Activated CD4-positive, CD25-positive, alpha-beta regulatory T cell treated with anti-CD3 and anti-CD28 coated beads, Interleukin-2, amount 50 U/mL, for 24 hours (primary cell): ENCODE measurements at regions not wholly inside any gene's neighbourhood (a gene's known extent, or its start where the extent isn't known, plus 50 kb on each side); places are given as distances from the start of the nearest gene placed in this dataset.

ENCODE experiments used
- ATAC-seq, 2 donors: fragments of 150-1000 bp; cut with Tn5 transposase; one replicate each; pipeline ENCODE4 v1.10.0; 2021; ENCODE audit warnings: mild to moderate bottlenecking in 1 of 2, moderate library complexity in 1 of 2

DNA sequence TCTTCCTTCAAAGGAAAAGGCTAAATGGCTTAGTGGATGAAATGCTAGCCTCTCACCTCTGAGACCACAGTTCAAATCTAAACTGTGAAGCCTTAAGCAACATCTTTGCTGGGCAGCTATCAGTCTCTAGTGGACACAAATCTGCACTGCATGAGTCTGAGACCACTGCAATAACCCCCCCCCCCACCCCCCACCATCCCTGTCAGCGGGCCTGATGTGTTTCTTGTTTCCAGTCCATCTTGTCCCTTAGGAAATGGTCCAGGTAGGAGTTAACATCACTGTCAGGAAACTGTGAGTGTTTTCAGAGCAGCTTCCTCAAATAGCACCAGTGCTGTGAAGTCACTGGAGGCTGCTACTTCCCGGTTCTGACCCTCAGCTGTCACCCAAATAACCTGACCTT, 140.6 kb upstream of the TMCO5A start:
- no peak for ATAC-seq

DNA sequence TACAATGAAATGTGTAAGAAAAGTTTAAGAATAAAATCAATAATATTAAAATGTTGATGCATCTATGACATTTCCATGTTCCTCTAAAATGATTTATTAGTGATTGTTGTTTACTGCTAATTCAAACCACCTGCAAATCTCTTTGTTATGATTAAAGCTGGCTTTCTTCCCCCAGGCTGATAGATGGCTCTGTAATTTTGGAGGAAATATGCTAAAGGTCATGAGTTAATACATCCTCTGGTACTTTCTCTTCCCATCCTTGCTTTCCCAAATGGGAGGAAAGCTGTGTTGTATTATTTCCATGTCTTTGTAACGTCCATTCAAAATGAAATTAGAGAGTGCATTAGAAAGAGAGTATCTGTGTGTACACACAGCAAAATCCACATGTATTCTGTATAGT, 139.5 kb upstream of the TMCO5A start:
- ATAC-seq = no peak

- ATAC-seq = no peak
Measured at GRCh38 chr15:37801529-37801928, 132.9 kb upstream of the TMCO5A start.

GRCh38 chr15:37806808-37807207, 127.6 kb upstream of the TMCO5A start:
- no peak for ATAC-seq

- no peak for ATAC-seq
Measured at GRCh38 chr15:37810381-37810780, 124.1 kb upstream of the TMCO5A start.

- ATAC-seq = no peak
Measured at GRCh38 chr15:37813306-37813705, 121.1 kb upstream of the TMCO5A start.

DNA sequence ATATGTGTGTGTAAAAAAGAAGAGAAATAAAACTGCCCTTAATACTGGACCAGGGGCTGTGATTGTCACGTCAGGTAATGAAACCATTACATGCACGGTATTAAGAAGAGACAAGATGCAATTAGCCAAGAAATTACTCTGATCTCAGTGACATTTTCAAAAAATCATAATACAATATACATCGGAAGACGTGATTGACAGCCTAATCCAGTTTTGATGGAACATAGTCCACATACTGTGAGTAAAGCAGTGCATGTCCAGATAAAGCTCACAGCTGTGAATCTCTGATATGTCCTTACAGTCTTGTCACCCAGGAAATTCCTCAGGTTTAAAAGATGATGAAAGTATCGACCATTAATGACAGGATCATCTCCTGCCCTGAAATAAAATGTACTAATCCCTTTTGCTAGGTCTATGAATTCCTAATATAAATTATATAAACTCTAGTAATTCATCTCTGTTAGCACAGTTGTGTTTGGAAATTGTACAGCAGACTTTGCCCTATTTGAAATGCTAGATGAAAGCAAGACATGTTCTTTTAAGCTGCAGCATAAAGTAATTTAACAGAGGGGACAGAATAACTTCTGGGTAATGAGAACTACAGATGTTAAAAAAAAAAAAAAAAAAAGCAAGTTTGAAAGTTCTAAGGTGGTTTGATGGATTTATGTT, 119.5 kb upstream of the TMCO5A start:
- no peak for ATAC-seq

GRCh38 chr15:37818152-37818677, 116.2 kb upstream of the TMCO5A start:
- ATAC-seq = no peak

DNA sequence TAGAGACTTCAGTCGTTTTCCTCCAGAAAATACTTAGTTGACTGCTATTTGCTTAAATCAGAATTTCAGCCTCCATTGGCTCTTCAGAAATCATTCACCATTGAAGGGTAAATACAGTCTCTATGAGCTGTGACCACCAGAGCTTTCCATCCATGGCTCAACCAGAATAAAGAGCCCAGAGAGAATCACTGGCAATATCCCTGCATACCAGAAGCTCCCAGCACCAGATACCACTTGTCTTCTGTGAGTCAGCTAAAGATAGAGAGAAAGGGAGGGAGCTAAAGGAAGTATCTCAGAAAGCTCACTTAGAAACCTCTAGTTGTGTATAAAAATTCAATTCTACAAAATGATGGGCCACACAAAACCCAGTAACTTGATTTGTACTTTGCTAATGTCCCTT, 115.2 kb upstream of the TMCO5A start:
- no peak for ATAC-seq

DNA sequence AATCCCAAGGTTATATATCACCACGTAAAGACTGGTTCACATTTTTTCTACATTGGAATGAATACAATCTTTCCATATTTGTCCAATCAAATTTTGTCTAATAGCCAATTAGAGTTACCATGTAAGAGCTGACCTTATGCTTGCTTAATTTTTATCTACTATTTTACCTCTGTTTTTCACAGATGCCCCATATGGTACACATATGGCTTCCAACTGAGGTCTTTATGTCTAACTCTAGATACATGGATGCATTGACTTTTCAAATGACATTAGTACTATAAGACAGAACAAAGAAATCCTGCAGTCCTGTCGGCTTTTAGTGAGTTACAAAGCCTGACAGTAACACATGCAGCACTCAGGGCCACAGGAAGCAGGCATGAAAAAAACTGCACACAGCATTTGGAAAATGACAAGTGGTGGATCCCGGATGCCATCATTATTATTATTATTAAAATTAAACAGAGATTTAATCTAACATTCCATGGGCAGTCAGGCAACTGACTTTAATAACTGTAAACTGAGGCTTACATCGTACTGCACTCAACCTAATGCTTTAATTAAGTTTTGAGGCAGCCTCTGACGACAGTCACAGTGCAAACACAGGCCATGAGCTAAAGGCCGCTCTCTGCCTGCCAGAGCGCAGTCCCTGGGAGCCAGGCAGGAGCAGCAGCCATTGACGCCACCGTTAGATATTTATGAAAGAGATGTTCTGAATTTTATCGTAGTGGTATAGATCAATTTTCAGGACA, 113.9 kb upstream of the TMCO5A start:
- ATAC-seq = no peak

DNA sequence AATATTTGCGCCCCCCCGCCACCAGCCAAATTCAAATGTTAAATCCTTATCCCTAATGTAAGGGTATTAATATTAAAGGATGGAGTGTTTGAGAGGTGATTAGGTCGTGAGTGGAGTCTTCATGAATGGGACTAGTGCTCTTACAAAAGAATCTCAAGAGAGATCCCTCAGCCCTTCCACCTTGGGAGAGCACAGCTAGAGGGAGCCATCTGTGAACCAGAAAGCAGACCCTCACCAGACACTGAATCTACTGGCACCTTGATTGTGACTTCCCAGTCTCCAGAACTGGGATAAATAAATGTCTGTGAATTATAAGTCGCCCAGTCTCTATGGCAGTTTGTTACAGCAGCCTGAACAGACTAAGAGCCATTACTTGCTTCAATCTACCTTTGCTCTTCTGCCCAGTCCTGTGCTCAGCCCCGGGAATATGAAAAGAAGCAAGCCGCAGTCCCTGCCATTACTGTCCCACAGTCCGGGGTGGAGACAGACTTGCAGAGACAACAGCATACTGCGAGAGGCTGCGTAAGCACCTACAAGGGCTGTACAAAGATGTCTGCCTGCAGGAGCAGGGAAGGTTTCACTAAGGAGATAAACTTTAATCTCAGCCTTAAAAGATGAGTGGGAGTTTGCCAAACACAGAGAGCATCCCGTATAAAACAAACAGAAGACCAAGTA, 110.7 kb upstream of the TMCO5A start:
- no peak for ATAC-seq

DNA sequence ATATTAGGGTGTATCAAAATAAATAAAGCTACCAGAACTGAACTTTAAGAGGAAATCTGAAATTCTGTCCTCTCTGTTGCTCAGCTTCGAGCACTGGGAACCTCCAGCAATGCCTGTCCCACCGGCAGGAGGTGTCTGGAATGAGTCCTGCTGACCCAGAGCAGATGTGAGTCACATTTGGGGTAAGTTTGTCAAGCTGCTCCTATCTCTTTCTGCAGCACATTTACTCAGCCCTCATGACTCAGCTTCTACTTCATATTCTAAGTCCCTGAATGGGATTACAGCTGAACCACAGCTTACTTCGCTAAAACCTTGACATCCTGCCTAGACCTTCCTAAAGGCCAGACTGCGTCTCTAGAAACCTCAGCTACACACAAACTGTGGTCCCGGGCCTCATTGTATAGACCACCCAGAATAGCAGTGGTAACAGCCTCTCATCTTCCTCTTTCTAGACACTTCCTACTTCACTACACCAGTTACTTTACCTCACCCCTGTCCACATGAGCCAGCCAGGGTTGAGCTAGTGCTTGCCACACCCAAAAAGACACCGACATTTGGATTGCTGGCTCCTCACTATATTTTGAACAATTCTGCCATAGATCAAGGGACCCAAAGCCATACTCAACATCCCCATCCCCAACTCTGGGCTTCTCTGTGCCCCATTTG, 109.6 kb upstream of the TMCO5A start:
- no peak for ATAC-seq

DNA sequence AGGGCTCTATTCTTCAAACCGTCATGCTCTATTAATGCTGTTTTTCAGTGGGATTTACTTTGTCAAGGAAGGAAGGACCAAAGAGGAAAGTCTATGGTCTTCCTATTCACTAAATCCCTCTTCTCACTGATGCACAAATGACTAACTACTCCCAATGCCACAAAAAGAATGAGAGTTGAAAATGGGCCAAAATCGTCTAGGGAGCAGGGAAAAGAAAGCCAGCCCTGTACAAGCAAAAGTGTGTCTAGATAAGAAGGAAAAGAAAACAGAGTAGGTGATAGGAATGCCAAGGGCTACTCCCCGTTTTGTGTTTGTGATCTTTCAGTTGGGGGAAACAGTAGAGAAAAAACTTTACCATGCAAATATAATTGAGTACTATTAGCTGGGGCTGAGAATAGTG, 97.2 kb upstream of the TMCO5A start:
- no peak for ATAC-seq

DNA sequence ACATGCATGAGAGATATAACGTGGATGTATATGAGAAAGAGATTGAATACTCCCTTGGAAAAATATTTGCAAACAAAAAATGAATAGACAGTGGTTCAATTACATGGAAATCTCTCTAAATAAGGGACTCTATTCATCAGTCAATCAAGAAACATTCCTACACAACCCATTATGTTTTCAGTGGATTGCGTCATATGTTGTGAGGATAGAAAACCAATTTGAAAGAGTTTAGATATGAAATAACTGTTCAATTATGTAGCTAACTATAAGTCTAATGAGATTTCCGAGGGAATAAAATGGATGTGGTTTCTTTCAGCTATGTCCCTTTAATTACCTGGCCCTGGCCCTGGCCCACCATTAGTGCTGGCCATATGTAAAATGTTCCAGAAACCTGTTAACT, 86.7 kb upstream of the TMCO5A start:
- ATAC-seq = no peak

DNA sequence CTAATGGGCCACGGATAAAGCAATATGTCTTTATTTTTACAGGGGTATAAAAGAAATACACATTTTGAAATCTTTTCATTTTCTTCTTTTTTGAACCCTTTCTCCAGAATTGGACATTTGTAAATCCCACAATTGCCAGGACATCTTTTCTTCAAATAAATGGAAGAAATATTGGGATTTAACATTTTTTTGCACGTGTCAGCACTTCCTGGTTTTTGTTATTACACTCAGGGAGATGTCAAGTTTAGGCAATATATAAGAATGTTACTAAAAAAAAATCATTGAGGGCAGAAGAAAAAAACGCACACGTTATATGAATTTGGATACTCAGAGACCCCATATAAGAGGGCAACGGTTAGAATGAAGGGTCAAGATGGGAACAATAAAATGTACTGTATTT, 78.3 kb upstream of the TMCO5A start:
- ATAC-seq = no peak

DNA sequence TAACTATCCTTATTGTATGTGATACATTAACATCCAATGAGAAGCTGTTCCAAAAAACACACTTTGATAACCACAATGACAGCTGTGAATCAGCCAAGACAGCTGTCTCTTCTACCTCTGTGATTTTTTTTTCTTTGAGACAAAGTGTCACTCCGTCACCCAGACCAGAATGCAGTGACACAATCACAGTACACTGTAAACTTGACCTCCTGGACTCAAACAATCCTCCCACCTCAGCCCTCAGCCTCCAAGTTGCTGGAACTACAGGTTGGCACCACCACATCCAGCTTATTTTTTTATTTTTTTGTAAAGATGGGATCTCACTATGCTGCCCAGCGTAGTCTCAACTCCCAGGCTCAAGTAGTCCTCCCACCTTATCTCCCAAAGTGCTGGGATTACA, 73.5 kb upstream of the TMCO5A start:
- no peak for ATAC-seq

- no peak for ATAC-seq
Measured at GRCh38 chr15:37865687-37866086, 68.8 kb upstream of the TMCO5A start.

DNA sequence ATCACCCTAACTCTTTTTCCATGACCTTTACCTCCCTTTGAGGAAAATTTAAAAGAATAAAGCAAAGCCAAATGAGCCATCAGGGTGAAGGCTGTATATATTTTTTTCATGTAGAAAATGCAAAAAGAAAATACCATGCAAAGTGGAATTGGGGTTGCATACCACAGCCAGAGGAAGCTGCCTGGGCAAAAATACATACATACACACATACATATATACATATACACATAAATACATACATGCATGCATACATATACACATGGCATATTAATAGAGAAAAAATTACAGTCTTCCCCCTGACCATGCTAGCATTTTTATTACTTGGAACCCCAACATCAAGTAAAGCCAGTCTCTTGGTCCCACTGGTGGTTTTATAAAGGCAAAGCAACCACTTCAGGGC, 63.7 kb upstream of the TMCO5A start:
- ATAC-seq = no peak

DNA sequence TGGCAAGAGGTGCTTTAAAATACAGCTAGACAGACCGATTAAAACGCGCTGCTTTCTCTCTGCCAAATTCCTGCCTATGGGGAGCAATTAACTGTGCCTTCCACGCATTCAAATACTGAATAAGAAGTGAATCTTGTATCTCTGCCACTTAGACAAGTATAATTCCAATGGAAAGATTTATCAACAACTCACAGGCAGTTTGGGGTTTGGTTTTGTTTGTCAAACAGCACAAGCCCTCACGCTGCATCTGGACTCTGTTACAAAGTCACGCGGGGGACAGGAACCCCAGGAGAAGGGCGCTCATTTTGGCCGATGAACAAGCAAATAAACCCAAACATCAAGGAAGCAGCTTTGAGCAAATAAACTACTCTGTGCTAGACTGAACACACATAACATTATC, 61.8 kb upstream of the TMCO5A start:
- ATAC-seq = no peak

- ATAC-seq = no peak
Measured at GRCh38 chr15:37873336-37873735, 61.1 kb upstream of the TMCO5A start.

- no peak for ATAC-seq
Measured at GRCh38 chr15:37876900-37877299, 57.5 kb upstream of the TMCO5A start.

GRCh38 chr15:37877851-37878741, 56.3 kb upstream of the TMCO5A start:
- no peak for ATAC-seq
